OCI-LY1 (cell line): ENCODE measurements at regions not wholly inside any gene's neighbourhood (a gene's known extent, or its start where the extent isn't known, plus 50 kb on each side); places are given as distances from the start of the nearest gene placed in this dataset.

Source experiments
- H2AFZ ChIP-seq: fragments of 200-600 bp; sonication (generic), shearing (Covaris generic); 2 replicates; pipeline ENCODE4 v1.6.0; 2014; ENCODE audit warnings: antibody characterized with exemption, mild to moderate bottlenecking, low read length
- H3F3A ChIP-seq: fragments of 200-600 bp; sonication (generic), shearing (Covaris generic); 2 replicates; pipeline ENCODE4 v1.6.0; 2014; ENCODE audit warnings: mild to moderate bottlenecking, antibody characterized with exemption, low read length, moderate library complexity; ENCODE audit not compliant: insufficient read depth
- H3K27ac ChIP-seq: fragments of 200-600 bp; sonication (generic); 2 replicates; pipeline ENCODE4 v1.5.1; 2014; ENCODE audit warnings: low read length, mixed run types, mild to moderate bottlenecking, low read depth; ENCODE audit not compliant: poor library complexity, severe bottlenecking
- H3K27me3 ChIP-seq: fragments of 200-600 bp; sonication (generic); 2 replicates; pipeline ENCODE4 v1.6.0; 2014; ENCODE audit warnings: antibody characterized with exemption, mild to moderate bottlenecking, low read length, moderate library complexity; ENCODE audit not compliant: insufficient read depth
- H3K36me3 ChIP-seq: fragments of 200-600 bp; sonication (generic); 2 replicates; pipeline ENCODE4 v1.6.1; 2014; ENCODE audit warnings: mild to moderate bottlenecking, antibody characterized with exemption, low read length, moderate library complexity, mixed read lengths; ENCODE audit not compliant: insufficient read depth
- H3K4me1 ChIP-seq: fragments of 200-600 bp; sonication (generic); 2 replicates; pipeline ENCODE4 v1.5.1; 2014; ENCODE audit warnings: mild to moderate bottlenecking, low read length, moderate library complexity; ENCODE audit not compliant: insufficient read depth, severe bottlenecking
- H3K4me2 ChIP-seq: fragments of 200-600 bp; sonication (generic), shearing (Covaris generic); 2 replicates; pipeline ENCODE4 v1.6.1; 2014; ENCODE audit warnings: low read length
- H3K4me3 ChIP-seq: fragments of 200-600 bp; sonication (generic); 2 replicates; pipeline ENCODE4 v1.5.1; 2014; ENCODE audit warnings: low read length, low read depth, mild to moderate bottlenecking, mixed read lengths; ENCODE audit not compliant: poor library complexity, severe bottlenecking
- H3K79me2 ChIP-seq: fragments of 200-600 bp; shearing (Covaris generic); 2 replicates; pipeline ENCODE4 v1.6.1; 2016; ENCODE audit warnings: mixed run types, low read length, mixed read lengths; ENCODE audit not compliant: insufficient read depth
- H3K9ac ChIP-seq: fragments of 200-600 bp; sonication (generic), shearing (Covaris generic); 2 replicates; pipeline ENCODE4 v1.6.1; 2014; ENCODE audit warnings: mild to moderate bottlenecking, low read length, mixed read lengths
- H3K9me2 ChIP-seq: fragments of 200-600 bp; sonication (generic), shearing (Covaris generic); 2 replicates; pipeline ENCODE4 v1.6.1; 2014; ENCODE audit warnings: low read depth, mild to moderate bottlenecking, low read length, mixed read lengths
- H3K9me3 ChIP-seq: fragments of 200-600 bp; shearing (Covaris generic); 2 replicates; pipeline ENCODE4 v1.6.1; 2014; ENCODE audit warnings: low read length, mixed read lengths
- H4K20me1 ChIP-seq: fragments of 200-600 bp; sonication (generic), shearing (Covaris generic); 2 replicates; pipeline ENCODE4 v1.6.0; 2016; ENCODE audit warnings: mild to moderate bottlenecking, low read length; ENCODE audit not compliant: insufficient read depth
- CTCF ChIP-seq: fragments of 200-600 bp; sonication (generic), shearing (Covaris generic); IDR thresholded peaks from 2 replicates; pipeline ENCODE4 v1.5.1; 2017; ENCODE audit warnings: mild to moderate bottlenecking, antibody characterized with exemption, low read length, moderate library complexity, mixed read lengths
- EZH2 ChIP-seq: fragments of 200-600 bp; sonication (generic), shearing (Covaris generic); IDR thresholded peaks from 2 replicates; pipeline ENCODE4 v1.8.0; 2017; ENCODE audit warnings: borderline replicate concordance, mixed run types, mild to moderate bottlenecking, antibody characterized with exemption, low read length, moderate library complexity, mixed read lengths

DNA sequence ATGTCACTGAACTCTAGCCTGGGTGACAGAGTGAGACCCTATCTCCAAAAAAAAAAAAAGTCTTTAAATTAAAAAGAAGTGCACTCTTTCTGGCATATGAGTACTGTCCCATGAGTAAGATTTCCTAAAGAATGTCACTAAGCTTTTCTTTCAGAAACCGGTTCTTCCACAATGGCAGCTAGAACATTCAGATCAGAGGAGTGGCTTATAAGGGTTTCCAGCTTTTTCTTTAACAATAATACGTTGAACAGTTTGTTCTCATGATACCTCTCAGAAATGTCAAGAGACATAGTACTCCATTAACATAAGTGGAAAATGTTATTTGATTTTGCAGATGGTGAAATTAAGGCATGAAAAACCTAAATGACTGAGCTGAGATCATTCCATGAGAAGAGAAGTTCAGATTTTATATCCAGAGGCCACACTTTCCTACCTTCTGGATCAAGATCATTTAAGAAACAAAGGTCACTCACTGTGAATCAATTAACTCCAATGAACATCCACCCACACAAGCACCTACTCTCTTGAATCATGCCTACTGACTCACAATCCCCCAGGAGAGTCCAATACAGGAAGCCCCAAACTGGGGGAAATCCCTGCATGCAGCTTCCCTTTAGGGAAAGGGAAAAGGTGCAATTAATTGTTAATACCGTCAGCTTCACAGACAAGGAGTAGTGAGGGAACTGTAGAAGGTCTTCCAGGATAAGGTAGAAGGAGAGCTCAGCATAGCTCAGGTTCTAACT lies 86.9 kb downstream of the SPTSSA start:
- Histone ChIP-seq H3K4me2 (no peak overlapping the region), H3K4me3 (no peak overlapping the region), H3K79me2 (no peaks in the 10 kb centered on the region), H3F3A (no peaks in the 10 kb centered on the region), H3K9me3 (no peaks in the 10 kb centered on the region), H3K36me3 (no peaks in the 10 kb centered on the region), H3K27me3 (no peaks in the 10 kb centered on the region; the same call in 1 of the 2 replicates), H4K20me1 (no peaks in the 10 kb centered on the region), H3K4me1 (no peaks in the 10 kb centered on the region), H3K9me2 (no peaks in the 10 kb centered on the region), H3K27ac (no peak overlapping the region), H3K9ac (no peak overlapping the region), H2AFZ (no peak overlapping the region)
- TF ChIP-seq CTCF (no peak), EZH2 (no peak)

- Histone ChIP-seq H3K4me2 (no peak overlapping the region), H3K4me1 (no peaks in the 10 kb centered on the region), H3K27ac (no peak overlapping the region), H3K36me3 (no peaks in the 10 kb centered on the region), H3F3A (no peaks in the 10 kb centered on the region), H3K4me3 (no peak overlapping the region), H2AFZ (no peak overlapping the region), H3K79me2 (no peaks in the 10 kb centered on the region), H3K9ac (no peak overlapping the region), H3K9me2 (no peaks in the 10 kb centered on the region), H3K27me3 (no peaks in the 10 kb centered on the region), H4K20me1 (no peaks in the 10 kb centered on the region), H3K9me3 (no peaks in the 10 kb centered on the region)
- TF ChIP-seq CTCF (no peak), EZH2 (no peak)
Observed at GRCh38 chr14:34373191-34373590, 88.8 kb downstream of the SPTSSA start.

- TF ChIP-seq EZH2 = no peak
- no peak for TF ChIP-seq CTCF
- no peaks in the 10 kb centered on the region for H3K9me3 ChIP-seq
- H3K4me2 ChIP-seq = no peak overlapping the region
- H3K4me1 ChIP-seq = no peaks in the 10 kb centered on the region
- H3K9me2 ChIP-seq = no peaks in the 10 kb centered on the region
- no peaks in the 10 kb centered on the region for H3K36me3 ChIP-seq
- H3K9ac ChIP-seq = no peak overlapping the region
- H3K79me2 ChIP-seq = no peaks in the 10 kb centered on the region
- H3K4me3 ChIP-seq = no peak overlapping the region
- H3K27ac ChIP-seq = no peak overlapping the region
- no peaks in the 10 kb centered on the region for H3K27me3 ChIP-seq
- H4K20me1 ChIP-seq = no peaks in the 10 kb centered on the region
- no peaks in the 10 kb centered on the region for H3F3A ChIP-seq
- no peak overlapping the region for H2AFZ ChIP-seq
Observed at GRCh38 chr14:34372786-34373185, 89.3 kb downstream of the SPTSSA start.
